Hepatocyte (in vitro differentiated cells): ENCODE measurements at regions not wholly inside any gene's neighbourhood (a gene's known extent, or its start where the extent isn't known, plus 50 kb on each side); places are given as distances from the start of the nearest gene placed in this dataset.
"Not testable (repeated sequence)": the region's sequence is repeated elsewhere in the genome, so short reads cannot be mapped to it uniquely, and the experiment has no call there.

Source experiments
- DNase-seq: peaks from one replicate; pipeline ENCODE4 v3.0.0-alpha.2; 2016; ENCODE audit warnings: low spot score
- H2AFZ ChIP-seq: fragments of 200-600 bp; sonication (generic); 2 replicates; pipeline ENCODE4 v1.6.0; 2016; ENCODE audit warnings: antibody characterized with exemption, mild to moderate bottlenecking
- H3K27ac ChIP-seq: fragments of 200-600 bp; sonication (generic); 2 replicates; pipeline ENCODE4 v1.5.1; 2016; ENCODE audit warnings: mild to moderate bottlenecking
- H3K27me3 ChIP-seq: fragments of 200-600 bp; sonication (generic); 2 replicates; pipeline ENCODE4 v1.6.1; 2016
- H3K36me3 ChIP-seq: fragments of 200-600 bp; sonication (generic); replicated peaks from 2 replicates; pipeline ENCODE4 v1.5.1; 2016; ENCODE audit warnings: low read depth; ENCODE audit not compliant: insufficient read depth
- H3K4me1 ChIP-seq: fragments of 200-600 bp; sonication (generic); 2 replicates; pipeline ENCODE4 v1.5.1; 2016; ENCODE audit warnings: mild to moderate bottlenecking, moderate library complexity; ENCODE audit not compliant: insufficient read depth
- H3K4me2 ChIP-seq: fragments of 200-600 bp; sonication (generic); 2 replicates; pipeline ENCODE4 v1.6.0; 2016
- H3K4me3 ChIP-seq: fragments of 200-600 bp; sonication (generic); 2 replicates; pipeline ENCODE4 v1.5.1; 2016; ENCODE audit warnings: mild to moderate bottlenecking
- H3K79me2 ChIP-seq: fragments of 200-600 bp; sonication (generic); 2 replicates; pipeline ENCODE4 v1.6.0; 2017; ENCODE audit warnings: mild to moderate bottlenecking
- H3K9me2 ChIP-seq: fragments of 200-600 bp; sonication (generic); replicated peaks from 2 replicates; pipeline ENCODE4 v1.6.0; 2017; ENCODE audit warnings: mild to moderate bottlenecking; ENCODE audit not compliant: insufficient read depth
- H3K9me3 ChIP-seq: fragments of 200-600 bp; sonication (generic); 2 replicates; pipeline ENCODE4 v1.5.1; 2016; ENCODE audit warnings: low read depth, mild to moderate bottlenecking
- H4K20me1 ChIP-seq: fragments of 200-600 bp; sonication (generic); 2 replicates; pipeline ENCODE4 v1.6.0; 2016; ENCODE audit warnings: mild to moderate bottlenecking; ENCODE audit not compliant: insufficient read depth, poor library complexity, severe bottlenecking
- WGBS: methylation state at CpG from one replicate; pipeline ENCODE4 v1.1.6; 2016; ENCODE audit warnings: low lambda C conversion rate; ENCODE audit errors: missing lambda C conversion rate; 5-methylcytosine and 5-hydroxymethylcytosine counted together

DNA sequence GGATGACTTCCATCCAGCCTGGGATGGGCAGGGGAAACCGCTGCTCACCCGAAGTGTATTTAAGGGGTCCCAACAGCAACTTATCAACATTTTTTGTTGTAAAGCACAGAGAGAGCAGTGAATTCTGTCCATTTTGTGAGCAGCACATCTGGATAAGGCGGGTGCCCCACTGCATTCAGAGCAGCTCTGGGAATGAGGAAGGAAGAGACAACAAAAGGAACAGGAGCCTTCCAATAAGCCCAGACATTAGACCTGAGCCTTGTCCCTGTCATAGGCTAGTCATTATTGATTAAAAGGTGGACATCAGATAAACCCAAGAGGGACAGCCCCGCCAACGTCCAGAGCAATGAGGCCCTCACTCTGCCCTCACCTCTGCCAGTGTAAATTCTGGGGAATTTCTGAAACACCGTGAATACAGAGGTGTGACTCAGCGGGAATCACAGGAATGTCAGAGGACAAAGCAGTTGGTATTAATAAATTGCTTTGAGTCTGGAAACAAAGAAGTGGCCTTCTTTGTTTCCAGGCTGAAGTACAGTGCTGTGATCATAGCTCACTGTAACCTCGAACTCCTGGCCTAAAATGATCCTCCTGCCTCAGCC is 78.2 kb upstream of the PLGLB2 start:
- H2AFZ ChIP-seq, DNase-seq, H3K9me3 ChIP-seq, H3K4me3 ChIP-seq, H3K36me3 ChIP-seq, H3K4me1 ChIP-seq, H3K27ac ChIP-seq, H3K4me2 ChIP-seq, H4K20me1 ChIP-seq, H3K27me3 ChIP-seq, H3K9me2 ChIP-seq, H3K79me2 ChIP-seq: not testable (repeated sequence)
- WGBS: 78% methylated on average over 7 of the region's 8 CpGs

DNA sequence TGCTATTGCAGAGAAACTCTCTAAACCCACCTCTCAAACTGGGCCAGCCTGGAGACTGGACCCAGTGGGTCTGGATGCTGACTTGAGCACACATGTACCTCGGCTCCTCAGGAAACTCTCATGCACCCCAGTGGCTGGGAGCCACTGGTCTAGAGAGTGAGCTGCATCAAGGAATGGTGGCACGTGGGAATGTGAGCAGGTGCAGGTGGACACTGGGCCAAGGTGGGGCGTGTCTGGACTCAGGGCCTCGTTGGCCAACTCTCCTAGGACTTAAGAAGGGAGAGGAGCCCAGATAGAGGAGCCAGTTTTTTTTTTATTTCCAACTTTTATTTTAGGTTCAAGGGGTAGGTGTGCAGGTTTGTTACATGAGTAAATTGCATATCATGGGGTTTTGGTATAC is 75.5 kb upstream of the PLGLB2 start:
- H4K20me1 ChIP-seq, DNase-seq, H3K4me2 ChIP-seq, H3K79me2 ChIP-seq, H3K9me3 ChIP-seq, H3K27me3 ChIP-seq, H3K36me3 ChIP-seq, H3K27ac ChIP-seq, H3K4me1 ChIP-seq, H2AFZ ChIP-seq, H3K4me3 ChIP-seq, H3K9me2 ChIP-seq: not testable (repeated sequence)
- 97% methylated on average over 3 of the region's 4 CpGs for WGBS

GRCh38 chr2:87674729-87675128 is 73.2 kb upstream of the PLGLB2 start:
- WGBS: 100% methylated on average over 1 of the region's 2 CpGs
- not testable (repeated sequence) for H4K20me1 ChIP-seq

DNA sequence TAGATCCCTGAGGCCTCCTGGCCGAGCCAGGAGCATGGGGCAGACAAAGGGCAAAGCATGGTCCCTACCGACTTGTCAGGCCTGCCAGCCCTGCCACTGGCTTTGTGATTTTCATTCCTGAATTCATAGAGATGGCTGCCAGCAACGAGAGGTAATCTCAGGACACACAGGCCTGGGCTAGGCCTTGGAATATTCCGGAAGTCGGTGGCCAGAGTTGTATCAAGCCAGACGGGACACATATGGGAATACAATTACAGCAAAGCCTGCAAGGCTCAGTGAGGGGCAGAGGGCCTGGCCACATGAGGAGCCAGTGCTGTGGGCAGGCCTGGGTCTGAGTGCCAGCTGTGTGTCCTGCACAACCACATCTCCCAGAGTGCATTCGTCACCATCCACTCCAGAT is 72.4 kb upstream of the PLGLB2 start:
- H3K79me2 ChIP-seq, H3K27me3 ChIP-seq, H3K4me1 ChIP-seq, H2AFZ ChIP-seq, H3K4me3 ChIP-seq, H3K36me3 ChIP-seq, DNase-seq, H3K27ac ChIP-seq, H3K9me3 ChIP-seq, H3K9me2 ChIP-seq, H3K4me2 ChIP-seq, H4K20me1 ChIP-seq: not testable (repeated sequence)
- WGBS: 100% methylated on average over 3 of the region's 7 CpGs

More at GRCh38 chr2:87674729-87675128, 73.2 kb upstream of the PLGLB2 start:
- H3K79me2 ChIP-seq, H2AFZ ChIP-seq, H3K4me2 ChIP-seq, DNase-seq, H3K9me2 ChIP-seq, H3K9me3 ChIP-seq, H3K4me3 ChIP-seq, H3K27me3 ChIP-seq, H3K27ac ChIP-seq, H3K4me1 ChIP-seq, H3K36me3 ChIP-seq: not testable (repeated sequence)

DNA sequence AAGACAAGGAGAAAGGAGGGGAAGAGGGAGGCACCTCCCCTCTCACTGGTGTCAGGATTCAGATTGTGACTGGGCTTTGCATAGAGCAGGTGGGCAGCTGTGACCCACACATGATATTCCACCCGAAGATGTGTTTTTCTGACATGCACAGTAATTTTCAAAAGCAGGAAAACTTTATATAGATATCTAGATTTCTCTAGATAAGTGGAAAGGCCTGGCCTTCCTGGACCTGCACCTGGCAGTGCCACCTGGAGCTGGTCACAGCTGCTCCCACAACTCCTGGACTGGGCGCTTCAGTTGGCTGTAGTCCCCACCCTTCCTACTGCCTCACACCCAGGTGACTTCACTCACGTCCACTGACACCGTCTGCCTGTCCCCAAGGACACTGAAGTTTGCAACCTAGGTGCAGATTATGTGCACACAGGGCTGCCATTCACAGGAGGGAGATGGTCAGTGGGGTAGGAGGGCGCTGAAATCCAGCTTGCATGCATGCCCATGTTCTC is 70.4 kb upstream of the PLGLB2 start:
- H3K9me3 ChIP-seq, H2AFZ ChIP-seq, DNase-seq, H4K20me1 ChIP-seq, H3K27me3 ChIP-seq, H3K9me2 ChIP-seq, H3K79me2 ChIP-seq, H3K4me2 ChIP-seq, H3K36me3 ChIP-seq, H3K4me3 ChIP-seq, H3K27ac ChIP-seq, H3K4me1 ChIP-seq: not testable (repeated sequence)
- 100% methylated on average over 1 of the region's 5 CpGs for WGBS

DNA sequence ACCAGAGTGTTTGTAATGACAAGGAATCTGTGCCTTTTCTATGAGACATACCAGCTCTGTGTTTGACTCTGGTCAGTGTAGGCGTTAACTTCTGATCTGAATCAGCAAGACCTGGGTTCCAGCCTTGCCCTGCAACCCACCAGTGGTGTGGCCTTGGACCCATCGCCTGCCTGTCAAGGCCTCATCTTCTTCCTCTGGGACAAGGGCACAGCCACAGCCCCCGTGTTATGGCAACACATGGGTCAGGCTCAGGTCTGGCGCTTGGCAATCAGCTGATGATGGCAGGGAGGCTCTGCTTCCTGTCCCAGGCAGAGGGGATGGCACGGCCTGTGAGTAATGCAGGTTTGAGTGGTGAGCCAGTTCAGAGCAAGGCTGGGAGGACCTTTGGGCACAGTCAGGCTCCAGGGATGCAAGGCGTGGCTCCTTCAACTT is 69.1 kb upstream of the PLGLB2 start:
- H3K4me3 ChIP-seq, H3K36me3 ChIP-seq, H2AFZ ChIP-seq, H3K27me3 ChIP-seq, H3K79me2 ChIP-seq, H3K4me1 ChIP-seq, H3K9me3 ChIP-seq, DNase-seq, H3K4me2 ChIP-seq, H4K20me1 ChIP-seq, H3K27ac ChIP-seq, H3K9me2 ChIP-seq: not testable (repeated sequence)
- 98% methylated on average over 5 of the region's 6 CpGs for WGBS

DNA sequence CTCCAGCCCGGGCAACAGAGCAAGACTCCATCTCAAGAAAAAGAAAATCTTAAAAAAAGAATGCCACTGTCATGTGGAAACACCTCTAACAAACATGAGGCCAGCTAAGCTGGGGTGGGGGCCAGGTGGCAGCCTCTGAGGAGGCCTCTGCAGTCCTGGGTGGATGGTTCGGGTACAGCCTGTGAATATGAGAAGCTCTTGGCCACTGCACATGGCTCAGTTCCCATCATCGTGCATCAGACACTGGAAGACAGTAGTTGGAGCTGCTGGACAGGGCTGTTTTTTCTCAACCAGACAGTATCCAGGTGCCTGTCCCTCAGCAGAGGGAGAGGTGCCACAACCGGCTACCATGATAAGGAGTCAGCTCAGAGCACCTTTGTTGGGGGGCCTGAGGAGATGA is 67.9 kb upstream of the PLGLB2 start:
- not testable (repeated sequence) for H2AFZ ChIP-seq, H3K4me2 ChIP-seq, H3K27me3 ChIP-seq, H3K9me3 ChIP-seq, H3K4me1 ChIP-seq, H3K79me2 ChIP-seq, H3K9me2 ChIP-seq, H3K36me3 ChIP-seq, H3K27ac ChIP-seq, DNase-seq, H4K20me1 ChIP-seq, H3K4me3 ChIP-seq
- 71% methylated on average over 2 of the region's 4 CpGs for WGBS

- H2AFZ ChIP-seq, H3K4me2 ChIP-seq, H3K9me2 ChIP-seq, H3K27ac ChIP-seq, H3K4me3 ChIP-seq, H3K4me1 ChIP-seq, H3K27me3 ChIP-seq, H3K79me2 ChIP-seq, H3K9me3 ChIP-seq, H4K20me1 ChIP-seq, DNase-seq, H3K36me3 ChIP-seq: not testable (repeated sequence)
- 100% methylated on average over 1 of the region's 1 CpG for WGBS
These were observed 67.2 kb upstream of the PLGLB2 start for GRCh38 chr2:87680691-87681090.
